Spinal cord (tissue), 9 donors: ENCODE measurements at regions not wholly inside any gene's neighbourhood (a gene's known extent, or its start where the extent isn't known, plus 50 kb on each side); places are given as distances from the start of the nearest gene placed in this dataset.

Source experiments
- DNase-seq, 6 donors: peaks; one replicate each; pipeline versions ENCODE4 v3.0.0 to v3.0.0-alpha.2; 2013 to 2015; ENCODE audit warnings: low spot score in 6 of 6, low read depth in 4 of 6
- H3K27ac ChIP-seq: one replicate; pipeline ENCODE4 v1.5.1; 2013; ENCODE audit warnings: low read depth, low read length, control low read depth
- H3K27me3 ChIP-seq: one replicate; pipeline ENCODE4 v1.6.1; 2013; ENCODE audit warnings: low read length; ENCODE audit not compliant: control insufficient read depth, insufficient read depth
- H3K36me3 ChIP-seq: one replicate; pipeline ENCODE4 v1.6.1; 2013; ENCODE audit warnings: low read length; ENCODE audit not compliant: control insufficient read depth, insufficient read depth
- H3K4me1 ChIP-seq: one replicate; pipeline ENCODE4 v1.6.1; 2013; ENCODE audit warnings: low read length; ENCODE audit not compliant: control insufficient read depth, insufficient read depth
- H3K4me3 ChIP-seq: one replicate; pipeline ENCODE4 v1.5.1; 2013; ENCODE audit warnings: low read depth, low read length, control low read depth
- H3K9me3 ChIP-seq: one replicate; pipeline ENCODE4 v1.6.1; 2013; ENCODE audit warnings: low read length; ENCODE audit not compliant: control insufficient read depth, insufficient read depth
- WGBS: methylation state at CpG from one replicate; pipeline ENCODE4 v1.1.5; 2013; ENCODE audit warnings: missing lambda C conversion rate; ENCODE audit not compliant: insufficient coverage; 5-methylcytosine and 5-hydroxymethylcytosine counted together
- donor health status: healthy.

DNA sequence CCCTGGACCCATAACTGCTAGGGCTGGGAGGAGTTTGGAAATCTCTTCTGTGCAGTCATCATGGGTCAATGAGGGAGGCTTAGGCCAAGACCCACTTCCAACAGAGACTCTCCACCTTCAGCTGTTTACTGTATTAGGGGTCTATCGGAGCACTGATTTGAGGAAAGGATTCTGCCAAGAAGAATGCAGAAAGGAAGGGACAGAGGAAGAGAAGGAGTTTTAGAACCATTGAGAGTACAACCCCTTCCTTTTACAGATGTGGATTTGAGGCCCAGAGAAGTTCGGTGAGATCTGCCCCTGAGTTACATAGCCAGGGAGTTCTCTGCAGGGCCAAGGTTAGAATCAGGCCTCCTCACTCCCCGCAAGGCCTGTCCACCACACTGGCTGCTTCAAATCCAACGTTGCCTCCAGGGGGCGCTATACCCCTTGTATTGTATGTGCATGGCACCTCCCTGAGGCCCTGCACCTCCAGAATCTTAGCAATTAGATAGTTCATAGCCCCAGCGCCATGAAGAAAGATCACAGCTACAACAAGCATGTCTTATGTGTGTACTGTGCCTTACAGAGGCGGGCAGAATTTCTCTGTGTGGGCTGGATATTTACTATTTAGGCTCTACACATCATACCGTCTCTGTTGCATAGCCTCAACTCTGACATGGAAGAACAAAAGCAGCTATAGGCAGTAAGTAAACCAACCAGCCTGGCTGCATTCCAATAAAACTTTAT lies 246.8 kb downstream of the SKIDA1 start:
- 18% methylated on average over 3 of the region's 8 CpGs for WGBS
- Histone ChIP-seq H3K9me3 (no peaks in the 10 kb centered on the region), H3K27ac (peak overlapping the region; percentile 64), H3K27me3 (no peaks in the 10 kb centered on the region), H3K4me3 (peak overlapping the region; percentile 21), H3K36me3 (no peaks in the 10 kb centered on the region), H3K4me1 (no peaks in the 10 kb centered on the region)
- DNase-seq: peak in 4 of 6 donors; percentile 56 to 92 (median 76)

DNA sequence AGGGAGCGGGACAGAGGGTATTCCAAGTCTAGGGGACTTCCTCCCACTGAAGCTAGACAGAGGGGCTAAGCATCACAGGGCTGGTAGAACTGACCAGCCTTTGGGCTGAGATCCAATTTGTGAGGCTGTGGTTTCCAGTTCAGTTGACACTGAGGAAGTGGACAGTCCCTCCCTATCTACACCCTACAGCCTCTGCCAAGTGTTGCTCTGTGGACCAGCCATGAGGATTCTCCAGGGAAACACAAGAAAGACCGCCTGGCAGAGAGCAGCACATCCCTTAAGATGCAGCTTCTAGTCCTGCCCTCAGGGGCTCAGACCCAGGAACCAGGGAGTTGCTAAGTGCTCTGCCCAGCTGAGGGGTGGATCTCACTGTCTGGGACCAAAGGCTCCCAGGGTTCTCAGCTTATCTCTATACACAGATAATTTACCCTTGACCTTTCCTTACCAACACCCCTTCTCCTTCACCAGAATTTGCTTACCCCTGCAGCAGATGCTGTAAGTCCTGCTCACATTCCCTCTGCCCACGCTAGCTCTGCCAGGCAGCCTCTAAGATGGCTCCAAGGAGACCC lies 252.0 kb downstream of the SKIDA1 start:
- 84% methylated on average over 2 of the region's 3 CpGs for WGBS
- Histone ChIP-seq H3K27me3 (no peaks in the 10 kb centered on the region), H3K36me3 (no peaks in the 10 kb centered on the region), H3K27ac (no peak overlapping the region), H3K9me3 (no peaks in the 10 kb centered on the region), H3K4me1 (no peaks in the 10 kb centered on the region), H3K4me3 (no peak overlapping the region)
- peak in 1 of 6 donors; percentile 39 for DNase-seq

DNA sequence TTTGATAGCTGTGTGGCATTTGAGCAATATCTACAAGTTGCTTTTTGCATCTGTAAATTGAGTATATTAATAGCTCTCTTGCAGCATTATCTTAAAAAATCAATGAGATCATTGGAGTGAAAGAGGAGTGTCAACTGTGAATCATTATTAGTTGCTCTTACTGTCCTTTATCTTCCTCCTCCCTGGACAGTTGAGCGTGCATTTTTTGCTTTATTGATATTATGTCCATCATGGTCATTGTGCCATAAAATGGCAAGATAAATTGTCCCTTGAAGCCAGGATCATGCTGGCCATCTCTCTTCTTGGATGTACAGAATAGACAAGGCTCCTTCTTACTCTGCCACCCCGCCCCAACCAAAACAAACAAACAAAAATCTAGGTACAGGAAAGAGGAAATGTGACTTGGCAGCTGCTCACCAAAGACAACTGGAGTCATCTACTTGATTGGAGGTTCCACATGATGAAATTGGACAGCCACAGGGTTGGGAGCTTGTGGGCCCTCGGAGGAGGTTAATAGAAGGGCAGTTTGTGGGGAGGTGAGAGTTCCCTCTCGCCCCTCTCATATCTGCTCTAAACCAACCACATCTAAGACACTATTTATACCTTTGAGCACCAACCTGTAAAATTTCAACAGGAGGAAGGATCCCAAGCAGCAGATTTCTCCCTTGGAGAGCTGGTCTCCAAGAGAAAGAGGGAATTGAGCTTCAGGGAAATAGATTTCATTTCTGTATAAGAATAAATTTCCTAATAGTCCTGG lies 252.7 kb downstream of the SKIDA1 start:
- Histone ChIP-seq H3K27me3 (no peaks in the 10 kb centered on the region), H3K36me3 (no peaks in the 10 kb centered on the region), H3K9me3 (no peaks in the 10 kb centered on the region), H3K4me1 (no peaks in the 10 kb centered on the region), H3K27ac (no peak overlapping the region), H3K4me3 (no peak overlapping the region)
- DNase-seq: no peak
- WGBS: no CpG with 5 or more reads among the region's 4 CpGs

DNA sequence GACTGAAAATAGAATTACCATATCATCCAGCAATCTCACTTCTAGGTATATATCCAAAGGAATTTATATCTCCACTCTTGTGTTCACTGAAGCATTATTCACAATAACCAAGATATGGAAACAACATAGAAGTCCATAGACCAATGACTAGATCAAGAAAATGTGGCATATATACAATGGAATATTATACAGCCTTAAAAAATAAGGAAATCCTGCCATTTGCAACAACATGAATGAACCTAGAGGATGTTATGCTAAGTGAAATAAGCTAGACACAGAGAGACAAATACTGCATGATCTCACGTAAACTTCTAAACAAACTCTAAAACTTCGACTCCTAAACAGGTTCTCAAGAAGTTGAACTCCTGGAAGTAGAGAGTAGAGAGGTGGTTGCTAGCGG lies 254.5 kb downstream of the SKIDA1 start:
- Histone ChIP-seq H3K9me3 (no peaks in the 10 kb centered on the region), H3K4me1 (no peaks in the 10 kb centered on the region)

DNA sequence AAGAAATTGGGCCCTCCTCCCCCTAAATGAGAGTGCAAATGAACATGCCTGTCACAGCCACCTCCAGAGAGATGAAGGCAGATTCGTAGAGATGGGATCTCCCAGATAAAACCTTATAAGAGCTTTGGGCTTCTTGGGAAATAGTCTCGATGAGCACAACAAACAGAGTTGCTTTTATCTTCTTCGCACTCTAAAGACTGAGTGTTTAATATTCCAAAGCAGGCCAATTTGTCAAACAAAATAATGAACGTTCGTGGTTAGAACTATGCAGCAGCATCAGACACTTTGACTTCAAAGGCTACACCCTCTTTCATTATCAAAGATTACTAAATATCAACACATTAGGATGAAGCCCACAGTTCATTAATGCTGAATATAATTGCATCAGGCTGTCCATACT lies 256.2 kb downstream of the SKIDA1 start:
- Histone ChIP-seq H3K4me1 (no peaks in the 10 kb centered on the region), H3K27me3 (no peaks in the 10 kb centered on the region), H3K36me3 (no peaks in the 10 kb centered on the region), H3K27ac (no peak overlapping the region), H3K9me3 (no peaks in the 10 kb centered on the region), H3K4me3 (no peak overlapping the region)
- WGBS: 66% methylated on average over 5 of the region's 5 CpGs
- DNase-seq: no peak

More for the DNA sequence above, 254.5 kb downstream of the SKIDA1 start:
- Histone ChIP-seq H3K36me3 (no peaks in the 10 kb centered on the region), H3K27me3 (no peaks in the 10 kb centered on the region), H3K4me3 (no peak overlapping the region), H3K27ac (no peak overlapping the region)
- no peak for DNase-seq
- WGBS: no CpG with 5 or more reads among the region's 3 CpGs

DNA sequence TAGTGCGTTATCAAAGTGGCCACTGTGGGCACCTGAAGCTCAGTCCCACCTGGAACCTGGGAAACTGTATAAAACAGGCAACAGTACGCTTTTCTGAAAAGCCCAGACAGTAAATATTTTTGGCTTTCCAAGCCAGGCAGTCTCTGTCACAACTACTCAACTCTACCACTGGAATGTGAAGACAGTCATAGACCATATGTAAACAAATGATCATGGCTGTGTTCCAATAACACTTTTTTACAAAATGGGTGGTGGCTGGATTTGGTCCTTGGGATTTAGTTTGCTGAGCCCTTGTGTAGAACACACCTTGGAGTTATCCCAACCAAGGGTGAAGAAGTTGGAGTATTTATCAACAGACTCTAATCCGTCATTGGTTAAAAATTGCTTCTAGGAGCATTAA lies 259.9 kb downstream of the SKIDA1 start:
- DNase-seq: no peak
- Histone ChIP-seq H3K9me3 (no peaks in the 10 kb centered on the region), H3K4me1 (peaks cover 18% of the 10 kb centered on the region), H3K4me3 (no peak overlapping the region), H3K27me3 (no peaks in the 10 kb centered on the region), H3K36me3 (no peaks in the 10 kb centered on the region), H3K27ac (no peak overlapping the region)
- WGBS: 88% methylated on average over 3 of the region's 3 CpGs

DNA sequence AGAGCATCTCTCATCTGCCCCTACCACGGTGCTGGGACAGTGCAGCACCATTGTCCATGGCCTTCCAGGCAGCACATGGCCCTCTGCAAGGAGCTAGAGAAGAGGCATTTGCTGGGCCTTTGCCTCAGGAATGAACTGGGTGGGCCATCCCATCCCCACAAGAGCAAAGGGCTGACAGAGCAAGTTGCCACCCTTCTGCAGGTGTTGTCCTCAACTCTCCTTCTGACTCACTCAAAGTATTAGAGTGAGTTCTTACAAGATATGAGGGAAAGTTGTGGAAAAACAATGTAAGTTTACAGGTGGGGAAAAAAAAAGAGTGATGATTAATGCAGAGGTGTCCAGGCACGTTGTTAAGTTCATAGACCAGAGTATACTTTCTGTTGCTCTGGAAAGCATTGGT lies 261.2 kb downstream of the SKIDA1 start:
- no peak for DNase-seq
- no peak overlapping the region for H3K4me3 ChIP-seq
- H3K4me1 ChIP-seq: peaks cover 28% of the 10 kb centered on the region
- WGBS: 63% methylated on average over 1 of the region's 2 CpGs
- H3K27ac ChIP-seq: no peak overlapping the region
- no peaks in the 10 kb centered on the region for H3K9me3 ChIP-seq
- H3K36me3 ChIP-seq: no peaks in the 10 kb centered on the region
- H3K27me3 ChIP-seq: no peaks in the 10 kb centered on the region

DNA sequence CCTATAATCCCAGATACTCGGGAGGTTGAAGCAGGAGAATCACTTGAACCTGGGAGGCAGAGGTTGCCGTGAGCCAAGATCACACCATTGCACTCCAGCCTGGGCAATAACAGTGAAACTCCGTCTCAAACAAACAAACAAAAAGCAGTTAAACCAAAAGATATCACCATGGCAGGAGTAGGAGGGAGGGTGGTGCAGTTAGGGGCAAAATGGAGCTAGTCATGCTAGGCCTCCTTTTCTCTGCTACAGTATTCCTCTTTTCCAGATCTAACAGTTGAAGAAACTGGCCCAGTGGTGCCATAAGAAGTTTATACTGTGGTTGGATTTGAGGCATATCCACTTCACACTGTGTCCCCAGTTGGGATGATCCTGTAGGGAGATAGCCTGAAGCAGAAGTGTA lies 261.6 kb downstream of the SKIDA1 start:
- Histone ChIP-seq H3K4me3 (no peak overlapping the region), H3K27ac (no peak overlapping the region), H3K4me1 (peaks cover 29% of the 10 kb centered on the region), H3K27me3 (no peaks in the 10 kb centered on the region), H3K9me3 (no peaks in the 10 kb centered on the region), H3K36me3 (no peaks in the 10 kb centered on the region)
- WGBS: no CpG with 5 or more reads among the region's 3 CpGs
- DNase-seq: no peak

DNA sequence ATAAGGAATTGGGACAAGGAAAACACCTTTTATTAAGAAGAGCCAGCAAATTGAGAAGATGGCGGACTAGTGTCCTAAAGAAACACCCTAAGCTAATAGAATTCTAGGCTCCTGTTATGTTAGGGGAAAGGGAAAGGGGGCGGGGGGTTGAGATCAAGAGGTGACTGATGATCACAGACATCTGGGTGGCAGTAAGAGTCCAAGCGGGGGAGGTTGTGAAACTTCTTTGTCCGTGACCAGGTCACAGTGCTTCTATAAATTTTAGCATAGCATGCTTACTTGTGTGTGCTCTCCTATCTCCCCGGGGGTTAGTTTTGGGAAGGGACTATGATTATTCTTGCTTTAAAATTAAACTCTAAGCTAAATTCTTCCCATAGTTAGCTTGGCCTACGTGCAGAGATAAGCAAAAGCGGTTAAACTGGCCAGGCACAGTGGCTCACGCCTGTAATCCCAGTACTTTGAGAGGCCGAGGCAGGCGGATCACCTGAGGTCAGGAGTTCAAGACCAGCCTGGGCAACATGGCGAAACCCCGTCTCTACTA lies 262.1 kb downstream of the SKIDA1 start:
- Histone ChIP-seq H3K9me3 (no peaks in the 10 kb centered on the region), H3K27ac (no peak overlapping the region), H3K4me3 (no peak overlapping the region), H3K36me3 (no peaks in the 10 kb centered on the region), H3K4me1 (peaks cover 29% of the 10 kb centered on the region), H3K27me3 (no peaks in the 10 kb centered on the region)
- no peak for DNase-seq
- WGBS: 89% methylated on average over 4 of the region's 12 CpGs
